CD1c-positive myeloid dendritic cell (primary cell): ENCODE measurements at regions not wholly inside any gene's neighbourhood (a gene's known extent, or its start where the extent isn't known, plus 50 kb on each side); places are given as distances from the start of the nearest gene placed in this dataset.
A peak's percentile ranks its signal among the peaks of the same experiment; 100 is the strongest.

Experiments
- DNase-seq: peaks from one replicate; pipeline ENCODE4 v3.0.0-alpha.2; 2016; ENCODE audit errors: extremely low spot score

DNA sequence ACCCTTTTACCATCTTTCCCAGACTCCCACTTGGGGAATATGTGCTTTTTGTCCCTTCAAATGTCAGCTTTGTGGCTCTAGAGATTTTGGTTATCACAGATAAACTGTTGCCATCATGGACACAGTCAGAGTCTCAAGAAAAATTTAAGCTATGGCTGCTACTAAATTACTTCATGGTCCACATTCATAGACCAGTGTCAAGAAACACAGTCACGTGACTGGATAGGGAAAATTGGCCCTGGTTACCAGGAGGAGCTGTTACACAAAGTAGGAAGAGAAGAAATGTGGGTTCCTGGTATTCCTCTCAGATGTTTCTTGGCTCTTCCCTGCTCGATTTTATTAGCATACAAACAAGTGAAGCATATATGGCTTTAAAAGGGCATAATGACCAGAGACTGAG is 348.9 kb downstream of the NDFIP2 start:
- DNase-seq, result no peak

DNA sequence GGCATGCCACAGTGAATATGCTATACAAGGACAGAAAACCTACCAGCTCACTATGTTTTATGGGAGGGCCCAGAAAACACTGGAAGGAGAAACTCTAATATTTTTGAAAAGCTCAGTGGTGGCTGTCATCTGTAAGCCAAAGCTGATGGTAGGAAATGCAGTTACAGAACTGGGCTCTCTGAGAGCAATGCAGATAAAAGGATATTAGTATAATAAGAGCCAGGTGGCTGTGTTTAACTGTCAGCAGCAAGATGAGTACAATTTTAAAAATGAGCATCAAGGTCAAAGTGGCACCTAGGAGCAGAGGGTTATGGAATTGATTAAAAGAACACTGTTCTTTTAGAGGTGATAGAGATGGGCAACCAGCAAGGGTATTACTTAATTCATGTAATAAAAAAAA is 345.0 kb downstream of the NDFIP2 start:
- DNase-seq, result no peak

DNA sequence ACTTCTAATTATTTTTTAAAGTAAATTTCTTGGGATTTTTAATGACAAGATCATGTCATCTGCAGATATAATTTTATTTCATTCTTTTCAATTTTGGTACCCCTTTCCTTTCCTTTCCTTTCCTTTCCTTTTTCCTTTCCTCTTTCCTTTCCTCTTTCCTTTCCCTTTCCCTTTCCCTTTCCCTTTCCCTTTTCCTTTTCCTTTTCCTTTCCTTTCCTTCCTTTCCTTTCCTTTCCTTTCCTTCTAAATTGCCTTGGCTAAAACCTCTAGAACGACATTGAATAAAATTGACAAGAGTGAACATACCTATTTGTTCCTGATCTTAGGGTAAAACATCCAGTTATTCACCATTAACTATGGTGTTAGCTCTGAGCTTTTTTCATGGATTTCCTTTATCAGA is 334.1 kb downstream of the NDFIP2 start:
- no peak for DNase-seq

GRCh38 chr13:79812070-79812850 is 331.3 kb downstream of the NDFIP2 start:
- DNase-seq, result peak; percentile 40

DNA sequence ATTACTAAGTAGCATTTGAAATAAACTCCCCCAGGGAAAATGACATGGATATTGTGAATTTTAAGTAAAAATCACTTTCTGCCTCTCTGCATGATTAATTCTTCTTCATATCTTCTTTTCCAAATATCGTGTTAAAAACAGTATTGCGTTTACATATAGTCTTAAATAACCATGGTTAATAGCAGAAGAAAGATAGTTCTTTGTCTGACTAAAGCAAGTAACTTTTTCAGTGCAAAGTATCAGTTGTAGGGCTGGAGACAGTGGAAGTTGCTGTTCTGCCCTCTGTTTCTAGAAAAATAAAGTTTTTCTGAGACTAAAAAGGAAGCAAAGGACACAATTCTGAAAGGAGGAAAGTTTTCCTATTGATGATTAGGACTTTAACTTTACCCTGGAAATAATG is 330.2 kb downstream of the NDFIP2 start:
- DNase-seq, result no peak

DNA sequence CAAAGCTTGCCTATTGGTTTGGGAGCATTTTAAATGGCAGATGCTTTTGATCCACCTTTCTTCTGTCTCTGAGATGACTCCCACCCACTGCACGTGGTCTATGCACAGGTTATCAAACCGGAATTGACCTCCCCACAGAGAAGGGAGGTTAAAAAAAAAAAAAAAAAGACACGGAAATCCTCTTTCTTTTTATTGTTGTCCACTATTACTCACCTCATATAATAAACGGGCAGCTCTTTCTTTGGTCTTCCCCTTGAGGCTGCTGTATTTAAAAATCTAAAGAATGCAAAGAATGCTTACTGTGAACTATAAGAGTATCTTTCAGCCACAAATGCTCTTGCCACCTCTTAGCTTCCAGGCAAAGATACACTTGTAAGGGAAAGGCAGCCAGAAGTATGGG is 329.7 kb downstream of the NDFIP2 start:
- DNase-seq, result no peak

GRCh38 chr13:79810018-79810417 is 329.1 kb downstream of the NDFIP2 start:
- no peak for DNase-seq

DNA sequence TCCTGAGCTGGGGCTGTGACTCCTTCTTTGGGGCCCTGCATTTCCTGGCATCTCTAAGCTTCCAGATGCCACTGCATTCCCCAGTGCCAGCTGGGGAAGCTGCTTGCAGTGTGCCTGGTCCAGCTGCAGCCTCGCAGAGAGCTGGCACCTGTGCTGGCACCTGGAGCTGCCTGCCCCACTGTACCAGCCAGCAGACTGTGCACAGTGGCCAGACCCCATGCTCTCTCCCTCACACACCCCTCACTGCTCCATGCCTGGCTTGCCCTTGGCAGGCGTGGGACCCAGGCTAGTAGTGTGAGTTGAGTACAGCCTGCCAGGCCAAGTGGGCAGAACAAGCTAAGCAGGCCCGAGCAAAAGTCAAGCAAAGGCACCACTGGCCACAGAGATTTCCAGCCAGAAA is 327.5 kb downstream of the NDFIP2 start:
- DNase-seq, result no peak

GRCh38 chr13:79807554-79807953 is 326.6 kb downstream of the NDFIP2 start:
- no peak for DNase-seq

GRCh38 chr13:79806821-79807220 is 325.9 kb downstream of the NDFIP2 start:
- DNase-seq, result no peak

DNA sequence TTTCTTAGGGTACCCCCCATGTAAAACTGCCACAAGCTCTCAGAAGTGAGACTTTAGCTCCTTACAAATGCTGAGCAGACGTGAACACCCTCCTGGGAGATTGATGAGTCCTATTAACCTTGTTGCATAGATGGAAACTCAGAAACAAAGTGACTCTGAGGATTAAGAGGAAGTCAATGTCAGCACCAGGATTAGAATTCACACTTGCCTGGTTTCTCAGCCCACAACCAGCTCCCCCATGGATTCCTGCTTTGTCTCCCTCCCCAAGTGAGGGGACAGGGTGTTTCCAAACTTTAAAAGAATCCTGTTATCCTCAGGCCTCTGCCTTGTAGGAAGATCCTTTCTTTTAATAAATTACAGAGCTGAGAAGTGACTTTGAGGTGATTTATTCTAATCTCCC is 324.4 kb downstream of the NDFIP2 start:
- no peak for DNase-seq

GRCh38 chr13:79803989-79804388 is 323.0 kb downstream of the NDFIP2 start:
- DNase-seq, result no peak

- DNase-seq, result no peak
Measured at GRCh38 chr13:79803296-79803695, 322.3 kb downstream of the NDFIP2 start.

DNA sequence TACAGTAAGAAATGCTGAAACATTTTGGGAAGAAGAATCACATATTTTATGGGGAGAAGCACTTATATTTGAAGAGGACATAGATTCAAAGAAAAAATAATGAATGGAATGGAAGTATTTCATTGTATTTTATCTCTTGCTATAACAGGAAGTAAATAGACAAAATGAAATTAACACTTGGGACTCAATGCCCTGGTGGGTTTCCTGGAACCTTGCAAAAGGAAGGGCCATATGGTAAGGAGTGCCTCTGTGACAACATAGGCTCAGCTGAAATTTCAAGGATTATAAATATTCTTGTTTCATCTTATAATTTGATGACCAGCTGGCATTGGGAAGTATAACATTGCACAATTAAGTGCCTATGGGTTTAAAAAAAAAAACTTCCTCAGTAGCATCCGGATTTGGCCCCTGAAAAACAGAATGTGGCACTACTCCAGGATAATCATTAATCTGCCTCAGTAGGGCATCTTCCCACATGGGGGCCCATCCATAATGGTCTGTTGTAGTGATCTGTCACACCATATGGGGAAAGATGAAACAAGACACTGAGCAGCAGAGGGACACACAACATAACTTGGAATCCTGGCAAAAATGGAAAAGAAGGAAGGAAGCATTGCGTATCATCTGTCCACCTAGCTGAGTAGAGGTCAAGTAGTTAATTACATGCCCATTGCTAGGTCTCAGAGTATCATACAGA is 321.6 kb downstream of the NDFIP2 start:
- no peak for DNase-seq

DNA sequence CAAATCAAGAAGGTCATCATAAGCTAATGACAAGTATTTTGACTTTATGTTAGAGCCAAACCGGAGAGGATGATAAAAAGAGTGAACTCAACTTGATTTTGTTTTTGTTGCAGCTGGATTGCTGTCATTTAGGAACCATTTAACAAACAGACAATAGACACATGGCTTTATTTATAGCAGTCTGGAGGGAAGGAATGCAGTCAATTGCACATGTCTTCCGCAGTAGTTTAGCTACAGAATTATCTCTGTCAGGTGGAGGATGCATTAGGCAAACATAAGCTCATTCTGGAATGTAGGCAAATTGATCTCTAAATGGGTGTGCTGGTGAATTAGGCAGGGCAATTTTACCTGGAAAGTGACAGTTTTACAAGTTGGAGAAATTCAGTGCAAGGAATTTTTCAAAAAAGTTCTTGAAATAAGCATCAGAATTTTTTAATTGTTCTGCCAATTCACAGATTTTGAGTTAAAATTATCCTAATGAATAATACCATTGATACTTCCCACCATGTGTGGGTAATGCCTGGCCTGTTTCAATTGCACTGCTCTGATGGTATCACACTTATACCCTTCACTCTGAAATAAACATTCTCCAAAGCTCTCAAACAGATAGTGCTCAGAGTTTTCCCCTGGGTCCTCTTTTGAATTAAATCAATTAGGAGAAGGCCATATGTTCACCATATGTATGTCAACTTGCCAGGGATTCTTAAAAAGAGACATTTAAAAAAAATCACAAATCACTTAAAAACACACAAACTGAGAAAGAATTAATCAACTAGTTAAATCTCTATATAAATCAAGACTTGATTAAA is 318.3 kb downstream of the NDFIP2 start:
- DNase-seq, result no peak

GRCh38 chr13:79796136-79796535 is 315.2 kb downstream of the NDFIP2 start:
- DNase-seq, result no peak

DNA sequence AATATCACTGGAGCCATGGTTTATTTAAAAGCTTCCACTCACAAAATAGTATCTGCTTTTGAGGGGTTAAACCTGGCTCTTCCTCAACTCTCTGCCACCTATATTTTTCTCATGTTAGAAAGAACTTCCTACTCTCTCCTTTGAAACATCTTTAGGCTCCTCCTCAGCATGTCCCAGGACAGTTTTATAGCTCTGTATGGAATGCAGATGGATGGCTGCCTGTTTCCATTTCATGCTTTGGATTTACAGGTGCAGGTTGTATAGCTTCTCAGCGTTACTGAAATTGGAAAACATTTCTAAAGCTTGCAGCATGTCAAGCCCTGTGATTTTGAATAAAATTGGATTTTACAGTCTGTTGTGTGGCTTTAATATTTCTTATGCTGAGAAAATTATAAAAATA is 314.0 kb downstream of the NDFIP2 start:
- DNase-seq, result no peak

GRCh38 chr13:79792716-79793115 is 311.8 kb downstream of the NDFIP2 start:
- DNase-seq, result no peak

DNA sequence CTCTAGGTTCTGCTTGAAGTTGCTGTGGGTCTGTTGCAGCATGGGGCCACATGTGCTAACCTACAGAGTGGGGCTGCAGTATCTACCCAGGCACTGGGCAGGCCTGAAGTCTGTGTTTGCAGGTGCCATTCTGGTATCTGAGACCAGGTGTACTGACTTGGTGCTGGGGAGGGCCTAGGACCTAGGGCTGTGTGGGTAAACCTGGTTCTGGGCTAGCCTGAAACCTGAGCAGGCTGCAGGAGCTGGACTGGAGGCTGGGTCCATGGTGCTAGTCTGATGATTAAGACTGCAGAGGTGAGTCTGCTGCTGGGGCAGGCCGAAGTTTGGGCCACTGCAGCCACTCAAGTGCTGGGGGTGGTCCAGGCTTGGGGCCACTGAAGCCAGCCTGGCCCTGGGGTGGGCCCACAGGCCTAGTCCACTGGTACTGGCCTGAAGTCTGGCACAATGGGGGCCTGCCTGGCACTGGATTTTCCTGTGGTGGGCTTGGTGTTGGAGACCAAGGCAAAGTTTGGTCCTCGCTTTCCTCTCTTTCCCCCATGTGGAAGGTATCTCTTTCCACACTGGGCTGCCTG is 310.6 kb downstream of the NDFIP2 start:
- DNase-seq, result no peak

GRCh38 chr13:79786176-79786575 is 305.2 kb downstream of the NDFIP2 start:
- DNase-seq, result no peak

DNA sequence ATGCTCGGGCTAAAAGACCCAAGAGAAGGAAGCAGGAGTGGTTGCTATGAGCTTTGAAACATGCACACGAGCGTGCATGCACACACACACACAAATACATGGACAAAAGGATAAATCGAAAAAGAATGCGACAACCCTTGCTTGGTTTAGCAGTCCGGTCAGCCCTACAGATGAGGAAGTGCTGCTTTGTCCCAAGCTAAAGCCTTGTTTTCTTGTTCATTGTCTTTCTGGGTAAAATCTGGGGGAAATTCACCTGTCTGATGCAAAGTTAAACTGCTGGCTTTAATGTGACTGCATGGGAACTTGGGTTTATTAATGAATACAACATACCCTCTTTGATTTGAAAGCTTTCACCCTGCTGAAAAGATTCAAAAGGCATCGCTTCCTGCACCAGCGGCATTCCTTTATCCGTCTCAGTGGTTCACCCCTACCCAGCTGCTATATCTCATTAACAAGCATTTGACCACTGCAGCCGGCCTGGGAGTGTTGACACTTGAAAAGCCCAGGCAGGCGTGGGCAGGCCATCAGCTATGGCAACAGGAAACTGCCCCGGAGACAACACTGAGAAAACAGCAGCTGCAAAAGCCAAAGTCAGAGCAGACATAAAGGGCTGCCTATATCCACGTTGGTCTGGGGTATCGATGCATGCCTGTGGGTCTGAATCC is 301.7 kb downstream of the NDFIP2 start:
- DNase-seq, result no peak
